ENCODE measurements at regions not wholly inside any gene's neighbourhood (a gene's known extent, or its start where the extent isn't known, plus 50 kb on each side); places are given as distances from the start of the nearest gene placed in this dataset.

DNA sequence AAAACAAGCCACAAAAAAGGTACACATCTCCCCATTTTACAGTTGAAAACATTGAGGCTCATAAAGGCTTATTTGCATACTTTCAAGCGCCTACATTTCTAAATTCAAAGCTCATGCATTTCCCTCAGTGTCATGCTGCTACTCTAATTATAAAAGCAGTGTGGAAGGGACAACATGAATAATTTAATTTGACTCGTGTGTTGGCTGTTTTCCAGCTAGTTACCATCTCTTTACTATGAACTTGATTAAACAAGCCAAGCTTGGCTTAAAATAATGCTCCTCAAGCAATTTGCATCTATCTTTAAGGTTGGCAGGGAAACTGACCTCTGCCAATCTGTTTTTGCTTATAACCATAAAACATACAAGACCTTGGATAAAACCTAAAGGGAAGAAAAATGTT lies 252.5 kb upstream of the NEIL3 start:
- no peak for DNase-seq (ENCODE audit: low read depth)
- TF ChIP-seq, protein P1, sequence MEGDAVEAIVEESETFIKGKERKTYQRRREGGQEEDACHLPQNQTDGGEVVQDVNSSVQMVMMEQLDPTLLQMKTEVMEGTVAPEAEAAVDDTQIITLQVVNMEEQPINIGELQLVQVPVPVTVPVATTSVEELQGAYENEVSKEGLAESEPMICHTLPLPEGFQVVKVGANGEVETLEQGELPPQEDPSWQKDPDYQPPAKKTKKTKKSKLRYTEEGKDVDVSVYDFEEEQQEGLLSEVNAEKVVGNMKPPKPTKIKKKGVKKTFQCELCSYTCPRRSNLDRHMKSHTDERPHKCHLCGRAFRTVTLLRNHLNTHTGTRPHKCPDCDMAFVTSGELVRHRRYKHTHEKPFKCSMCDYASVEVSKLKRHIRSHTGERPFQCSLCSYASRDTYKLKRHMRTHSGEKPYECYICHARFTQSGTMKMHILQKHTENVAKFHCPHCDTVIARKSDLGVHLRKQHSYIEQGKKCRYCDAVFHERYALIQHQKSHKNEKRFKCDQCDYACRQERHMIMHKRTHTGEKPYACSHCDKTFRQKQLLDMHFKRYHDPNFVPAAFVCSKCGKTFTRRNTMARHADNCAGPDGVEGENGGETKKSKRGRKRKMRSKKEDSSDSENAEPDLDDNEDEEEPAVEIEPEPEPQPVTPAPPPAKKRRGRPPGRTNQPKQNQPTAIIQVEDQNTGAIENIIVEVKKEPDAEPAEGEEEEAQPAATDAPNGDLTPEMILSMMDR (conservative IDR thresholded peaks at IDR 0.05; ENCODE audit: control insufficient read depth, insufficient read depth, low read depth, low read length), result no peak
- no peak overlapping the region for H3K4me3 ChIP-seq (ENCODE audit: control insufficient read depth, low read depth, low read length)

DNA sequence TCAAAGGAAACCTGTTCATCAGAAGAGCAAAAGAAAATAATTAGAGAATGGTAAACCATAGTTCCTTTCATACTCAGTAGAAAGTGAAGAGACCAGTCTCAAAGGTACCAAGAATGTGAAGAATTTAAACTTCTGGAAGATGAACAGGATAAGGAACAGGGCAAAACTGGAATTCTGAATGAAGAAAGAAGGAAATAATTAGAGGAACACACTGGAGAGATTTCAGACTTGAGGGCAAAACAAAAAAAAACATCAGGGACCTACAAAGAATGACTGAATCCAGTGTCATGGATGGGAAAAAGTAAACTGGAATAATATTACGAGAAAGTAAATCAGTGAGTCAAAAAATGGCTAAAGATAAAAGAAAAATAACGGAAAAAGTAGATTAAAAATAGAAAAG lies 245.6 kb upstream of the NEIL3 start:
- DNase-seq (ENCODE audit: low read depth), result no peak
- H3K4me3 ChIP-seq (ENCODE audit: control insufficient read depth, low read depth, low read length), result no peak overlapping the region
- TF ChIP-seq, protein P1 (conservative IDR thresholded peaks at IDR 0.05; ENCODE audit: control insufficient read depth, insufficient read depth, low read depth, low read length), result no peak

DNA sequence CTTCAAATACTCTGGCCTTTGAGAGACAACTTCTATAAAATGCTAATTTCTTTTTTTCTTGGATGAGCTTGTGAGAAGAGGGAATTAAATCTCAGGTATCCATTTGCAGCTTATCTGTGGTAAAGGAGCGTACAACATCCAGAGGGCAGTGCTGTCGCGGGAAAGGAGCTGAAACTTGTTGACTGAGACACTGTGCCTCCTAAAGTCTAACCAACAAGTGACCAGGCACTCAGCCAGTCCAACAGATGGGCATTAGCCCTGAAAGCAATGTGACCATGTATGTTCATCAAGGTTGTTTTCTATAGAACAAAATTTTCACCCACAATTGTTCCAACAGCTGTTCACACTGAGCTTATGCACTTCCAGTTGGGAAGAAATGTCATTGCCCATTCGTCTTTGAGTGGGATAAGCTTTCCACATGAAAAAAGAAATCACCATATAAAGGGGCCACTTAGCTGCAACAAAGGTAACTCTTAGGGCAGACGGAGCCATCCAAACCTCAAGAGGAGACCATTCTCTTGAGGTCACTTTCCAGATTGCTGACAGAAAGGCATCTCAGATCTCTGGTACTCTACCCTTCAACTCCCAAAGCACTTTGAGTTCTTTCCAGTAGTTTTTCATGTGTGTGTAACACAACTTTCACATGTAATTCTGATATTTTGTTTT lies 244.8 kb upstream of the NEIL3 start:
- no peak overlapping the region for H3K4me3 ChIP-seq (ENCODE audit: control insufficient read depth, low read depth, low read length)
- TF ChIP-seq, protein P1 (conservative IDR thresholded peaks at IDR 0.05; ENCODE audit: control insufficient read depth, insufficient read depth, low read depth, low read length), result no peak

DNA sequence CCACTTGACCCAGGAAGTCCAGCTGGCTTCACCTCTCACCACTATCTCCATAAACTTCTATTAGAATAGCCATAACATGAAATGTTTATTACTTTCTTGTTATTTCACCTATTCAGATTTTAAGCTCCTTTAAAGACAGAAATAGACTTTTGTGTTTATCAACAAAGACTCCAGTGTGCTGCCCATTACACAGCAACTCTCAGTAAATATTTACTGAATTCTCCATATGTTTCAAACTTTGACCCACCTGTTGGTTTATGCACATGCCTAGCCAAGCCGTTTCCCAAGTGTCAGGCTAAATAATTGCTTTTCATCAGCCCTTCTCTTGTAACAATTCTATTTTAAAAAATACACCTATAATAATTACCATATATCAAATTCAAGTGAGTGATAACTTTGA lies 242.9 kb upstream of the NEIL3 start:
- TF ChIP-seq, protein P1 (conservative IDR thresholded peaks at IDR 0.05; ENCODE audit: control insufficient read depth, insufficient read depth, low read depth, low read length), result no peak
- DNase-seq (ENCODE audit: low read depth), result no peak
- H3K4me3 ChIP-seq (ENCODE audit: control insufficient read depth, low read depth, low read length), result no peak overlapping the region

More for the DNA sequence above, 244.8 kb upstream of the NEIL3 start:
- no peak for DNase-seq (ENCODE audit: low read depth)

- no peak overlapping the region for H3K4me3 ChIP-seq (ENCODE audit: control insufficient read depth, low read depth, low read length)
- peak; percentile 27 for DNase-seq (ENCODE audit: low read depth)
- TF ChIP-seq, protein P1 (conservative IDR thresholded peaks at IDR 0.05; ENCODE audit: control insufficient read depth, insufficient read depth, low read depth, low read length), result no peak
Observed at GRCh38 chr4:177070533-177071058, 239.1 kb upstream of the NEIL3 start.

DNA sequence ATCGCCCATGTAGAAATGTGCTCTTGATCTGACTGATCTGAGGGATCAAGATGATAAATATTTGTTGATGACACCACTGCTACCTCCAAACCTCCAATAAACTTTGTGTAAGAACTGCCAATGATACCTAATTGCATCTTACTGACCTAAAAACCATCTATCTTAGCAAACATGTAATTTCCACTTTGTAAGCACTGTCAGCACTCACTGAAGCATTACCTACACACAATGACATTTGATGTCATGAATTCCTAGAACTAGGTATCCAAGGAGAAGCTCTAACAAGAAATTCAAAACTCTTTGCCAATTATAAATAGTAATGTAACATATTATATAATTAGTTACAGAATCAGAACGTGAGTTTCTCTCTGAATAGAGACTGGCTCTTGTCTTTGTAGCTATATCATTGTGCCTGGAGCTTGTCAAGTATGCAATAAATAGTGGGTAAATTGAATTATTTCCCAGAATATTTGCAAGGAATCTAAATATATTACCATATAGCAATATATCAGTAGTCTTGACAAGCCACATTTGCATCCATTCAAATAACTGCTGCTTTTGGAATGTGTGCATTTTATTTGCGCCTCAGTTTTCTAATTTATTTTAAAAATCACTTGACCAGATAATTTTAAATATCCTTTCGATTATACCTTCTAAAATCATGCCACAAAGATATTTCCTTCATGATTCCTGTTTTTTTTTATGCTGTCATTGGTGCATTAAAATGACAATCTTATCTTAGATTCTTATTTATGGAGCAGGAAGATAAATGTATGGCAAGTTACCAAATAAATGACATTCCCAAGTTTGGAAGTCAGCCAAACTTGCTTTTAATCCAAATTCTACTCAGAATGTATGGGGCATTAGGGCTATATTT lies 232.3 kb upstream of the NEIL3 start:
- no peak overlapping the region for H3K4me3 ChIP-seq (ENCODE audit: control insufficient read depth, low read depth, low read length)
- TF ChIP-seq, protein P1 (conservative IDR thresholded peaks at IDR 0.05; ENCODE audit: control insufficient read depth, insufficient read depth, low read depth, low read length), result no peak
- no peak for DNase-seq (ENCODE audit: low read depth)

All from fibroblast of mammary gland (primary cell).